ENCODE measurements at regions not wholly inside any gene's neighbourhood (a gene's known extent, or its start where the extent isn't known, plus 50 kb on each side); places are given as distances from the start of the nearest gene placed in this dataset.

GRCh38 chr4:63742882-63743281 lies 666.4 kb downstream of the TECRL start:
- no TSS peak for BruUV-seq (replicated peaks)
- Histone ChIP-seq H3K27ac (ENCODE audit: extremely low read length, insufficient read depth, low read length) (no peak overlapping the region), H2AFZ (ENCODE audit: low read length) (no peak overlapping the region), H3K9me3 (ENCODE audit: low read length) (no peaks in the 10 kb centered on the region), H3K4me2 (ENCODE audit: low read depth, low read length) (no peak overlapping the region), H3K4me1 (ENCODE audit: insufficient read depth, low read length) (no peaks in the 10 kb centered on the region), H3K79me2 (ENCODE audit: insufficient read depth, low read length) (no peaks in the 10 kb centered on the region), H3K36me3 (replicated peaks in 1 of 2; ENCODE audit: control insufficient read depth in 1 of 2, insufficient read depth in 2 of 2, low read length in 2 of 2) (no peaks in the 10 kb centered on the region), H3K27me3 (ENCODE audit: control insufficient read depth in 1 of 2, insufficient read depth in 2 of 2, low read length in 2 of 2) (no peaks in the 10 kb centered on the region), H4K20me1 (ENCODE audit: insufficient read depth, low read length) (no peaks in the 10 kb centered on the region), H3K9ac (ENCODE audit: insufficient read depth, low read depth, low read length) (no peak overlapping the region), H3K4me3 (replicated peaks in 1 of 3; ENCODE audit: insufficient read depth in 1 of 3, low read depth in 2 of 3, low read length in 3 of 3) (no peak overlapping the region)
- DNase-seq (ENCODE audit: low spot score): no peak
- in situ Hi-C loops (cut with HindIII; ENCODE audit: extremely low pct_ligation_motif_present, low pct_unique_long_range_greater_than_20kb): no loop called here
- TF ChIP-seq RFX3 (CRISPR knock-in tag; IDR thresholded peaks at IDR 0.05) (no peak), SP2 (CRISPR knock-in tag; IDR thresholded peaks at IDR 0.05) (no peak), NAIF1 (CRISPR knock-in tag; IDR thresholded peaks at IDR 0.05; ENCODE audit: borderline replicate concordance) (no peak), TP53 (CRISPR knock-in tag; conservative IDR thresholded peaks at IDR 0.05) (no peak), GABPB1 (CRISPR knock-in tag; IDR thresholded peaks at IDR 0.05) (no peak)
- ATAC-seq: no peak
- POLR2A ChIA-PET: no interaction called here
- CTCF ChIA-PET (ENCODE audit: low intra/inter-chr PET ratio, low total read pairs): no interaction called here
- FAIRE-seq: no peak
- intact Hi-C loops (cut with micrococcal nuclease; ENCODE audit: unreplicated experiment): no loop called here

GRCh38 chr4:63729519-63729918 lies 679.7 kb downstream of the TECRL start:
- no peak for ATAC-seq
- CTCF ChIA-PET (ENCODE audit: low intra/inter-chr PET ratio, low total read pairs): no interaction called here
- intact Hi-C loops (cut with micrococcal nuclease; ENCODE audit: unreplicated experiment): no loop called here
- TF ChIP-seq EHMT2 (IDR thresholded peaks at IDR 0.05; ENCODE audit: borderline replicate concordance, low read depth, low read length) (no peak), ZBTB2 (CRISPR knock-in tag; IDR thresholded peaks at IDR 0.05; ENCODE audit: low read depth) (no peak), SRSF9 (IDR thresholded peaks at IDR 0.05; ENCODE audit: borderline replicate concordance, insufficient read depth, low read depth, low read length, poor library complexity, severe bottlenecking) (no peak), ZNF776 (CRISPR knock-in tag; IDR thresholded peaks at IDR 0.05) (no peak), HHEX (CRISPR knock-in tag; IDR thresholded peaks at IDR 0.05) (no peak), ZBTB38 (CRISPR knock-in tag; IDR thresholded peaks at IDR 0.05) (no peak), HNF4G (IDR thresholded peaks at IDR 0.05; ENCODE audit: borderline replicate concordance, low read depth, low read length) (no peak), HNF4G (CRISPR knock-in tag; IDR thresholded peaks at IDR 0.05; ENCODE audit: borderline replicate concordance, low read depth) (no peak), MAFF (IDR thresholded peaks at IDR 0.05; ENCODE audit: low read depth, low read length) (peak; percentile 59; the same call in 1 of the 2 replicates), MAFK (conservative IDR thresholded peaks at IDR 0.05 in 1 of 2, IDR thresholded peaks at IDR 0.05 in 1 of 2; ENCODE audit: low read length in 2 of 2) (peak; percentile 27 to 83; a peak in 3 of 4 replicates), PPARG (CRISPR knock-in tag; conservative IDR thresholded peaks at IDR 0.05) (no peak), NFE2L2 (IDR thresholded peaks at IDR 0.05; ENCODE audit: low read length) (no peak), DNMT1 (CRISPR knock-in tag; IDR thresholded peaks at IDR 0.05) (no peak), HNRNPK (IDR thresholded peaks at IDR 0.05; ENCODE audit: low read depth, low read length, poor library complexity, severe bottlenecking) (no peak)

More at GRCh38 chr4:63729519-63729918, 679.7 kb downstream of the TECRL start:
- H3K79me2 ChIP-seq (ENCODE audit: insufficient read depth, low read length): no peaks in the 10 kb centered on the region
- H3K4me3 ChIP-seq (replicated peaks in 1 of 3; ENCODE audit: insufficient read depth in 1 of 3, low read depth in 2 of 3, low read length in 3 of 3): no peak overlapping the region
- WGBS (ENCODE audit: low lambda C conversion rate): 15% methylated on average over 4 of the region's 4 CpGs
- FAIRE-seq: no peak
- H2AFZ ChIP-seq (ENCODE audit: low read length): no peak overlapping the region
- no peaks in the 10 kb centered on the region for H3K9me3 ChIP-seq (ENCODE audit: low read length)
- no peaks in the 10 kb centered on the region for H3K36me3 ChIP-seq (replicated peaks in 1 of 2; ENCODE audit: control insufficient read depth in 1 of 2, insufficient read depth in 2 of 2, low read length in 2 of 2)
- in situ Hi-C loops (cut with HindIII; ENCODE audit: extremely low pct_ligation_motif_present, low pct_unique_long_range_greater_than_20kb): no loop called here
- DNase-seq (ENCODE audit: low spot score): no peak
- POLR2A ChIA-PET: no interaction called here
- no peak overlapping the region for H3K9ac ChIP-seq (ENCODE audit: insufficient read depth, low read depth, low read length)
- H4K20me1 ChIP-seq (ENCODE audit: insufficient read depth, low read length): no peaks in the 10 kb centered on the region
- no peak overlapping the region for H3K27ac ChIP-seq (ENCODE audit: extremely low read length, insufficient read depth, low read length)
- H3K27me3 ChIP-seq (ENCODE audit: control insufficient read depth in 1 of 2, insufficient read depth in 2 of 2, low read length in 2 of 2): no peaks in the 10 kb centered on the region
- no peak overlapping the region for H3K4me2 ChIP-seq (ENCODE audit: low read depth, low read length)
- no TSS peak for BruUV-seq (replicated peaks)
- no peaks in the 10 kb centered on the region for H3K4me1 ChIP-seq (ENCODE audit: insufficient read depth, low read length)

Data from HepG2 (cell line).